Panc1 (cell line): ENCODE measurements at regions not wholly inside any gene's neighbourhood (a gene's known extent, or its start where the extent isn't known, plus 50 kb on each side); places are given as distances from the start of the nearest gene placed in this dataset.

Source experiments
- ATAC-seq: fragments of 200-7000 bp; cut with Tn5 transposase; 2 replicates; pipeline ENCODE4 v1.9.1; 2020; ENCODE audit warnings: mild to moderate bottlenecking, moderate library complexity
- BruUV-seq: library from RNA; stranded (reverse); fragments of 400-500 nt; replicated peaks from 2 replicates; lab custom pipeline; 2021; lab: Mats Ljungman, UMichigan
- CTCF ChIA-PET: fragments of 300-600 bp; sonication (Branson Sonifier 250); formaldehyde crosslinking; loops from one replicate; lab custom pipeline; 2022; ENCODE audit warnings: antibody characterized with exemption; lab: Charles Lee
- POLR2A ChIA-PET: fragments of 300-600 bp; sonication (Branson Sonifier 250); formaldehyde crosslinking; loops from one replicate; lab custom pipeline; 2022; ENCODE audit warnings: antibody characterized with exemption; lab: Charles Lee
- DNase-seq: peaks from one replicate; pipeline ENCODE4 v3.0.0-alpha.2; 2010; ENCODE audit warnings: low read depth, low spot score
- H3K27ac ChIP-seq: 2 replicates; pipeline ENCODE4 v1.5.1; 2011; ENCODE audit warnings: mild to moderate bottlenecking, low read length, inconsistent platforms
- H3K27me3 ChIP-seq: fragments of 200-500 bp; sonication (Bioruptor generic); 2 replicates; pipeline ENCODE4 v1.6.0; 2014; ENCODE audit warnings: low read length, inconsistent platforms; ENCODE audit not compliant: control insufficient read depth, insufficient read depth
- H3K36me3 ChIP-seq: fragments of 200-500 bp; sonication (Bioruptor generic); 2 replicates; pipeline ENCODE4 v1.5.1; 2014; ENCODE audit warnings: inconsistent platforms, mild to moderate bottlenecking, low read length, moderate library complexity; ENCODE audit not compliant: control insufficient read depth, insufficient read depth
- H3K4me1 ChIP-seq: 2 replicates; pipeline ENCODE4 v1.5.1; 2011; ENCODE audit warnings: inconsistent platforms, mild to moderate bottlenecking, low read length, moderate library complexity; ENCODE audit not compliant: control insufficient read depth, insufficient read depth
- H3K4me3 ChIP-seq, 2 experiments: 2 replicates each; pipeline ENCODE4 v1.5.1; 2011 to 2012; ENCODE audit warnings: low read depth in 2 of 2, low read length in 2 of 2, mild to moderate bottlenecking in 2 of 2, inconsistent platforms in 1 of 2, moderate library complexity in 1 of 2
- H3K9me3 ChIP-seq: fragments of 200-500 bp; sonication (Bioruptor generic); 2 replicates; pipeline ENCODE4 v1.5.1; 2014; ENCODE audit warnings: low read depth, mild to moderate bottlenecking, inconsistent platforms, low read length, moderate library complexity; ENCODE audit not compliant: control insufficient read depth, insufficient read depth
- POLR2AphosphoS5 ChIP-seq: IDR thresholded peaks from 2 replicates; pipeline ENCODE4 v1.6.1; 2012; ENCODE audit warnings: mild to moderate bottlenecking, low read depth, low read length, moderate library complexity
- SIN3A ChIP-seq: IDR thresholded peaks from 2 replicates; pipeline ENCODE4 v1.6.1; 2012; ENCODE audit warnings: low read depth, mild to moderate bottlenecking, low read length, moderate library complexity, borderline replicate concordance; ENCODE audit not compliant: insufficient read depth
- TCF7L2 ChIP-seq: IDR thresholded peaks from 2 replicates; pipeline ENCODE4 v1.6.1; 2011; ENCODE audit warnings: mild to moderate bottlenecking, low read depth, low read length, inconsistent platforms
- in situ Hi-C: cut with HindIII; loops from 2 replicates; pipeline ENCODE4 v1.10.0; 2016; ENCODE audit warnings: low sequenced_read_pairs, low pct_unique_long_range_greater_than_20kb
- intact Hi-C: fragments of 100-400 bp; cut with micrococcal nuclease; formaldehyde crosslinking; loops from one replicate; pipeline ENCODE4 v1.10.0; 2022; ENCODE audit not compliant: unreplicated experiment
- TF ChIP-seq, protein P1 (sequence below): fragments of 450-650 bp; IDR thresholded peaks from 2 replicates; pipeline ENCODE4 v1.5.1; 2017; ENCODE audit warnings: mild to moderate bottlenecking
- TF ChIP-seq, protein P2 (sequence below), 2 experiments: IDR thresholded peaks; 2 replicates each; pipeline ENCODE4 v1.6.1; 2011 to 2012; ENCODE audit warnings: low read depth in 2 of 2, control low read depth in 1 of 2, low read length in 1 of 2, mild to moderate bottlenecking in 1 of 2, moderate library complexity in 1 of 2; ENCODE audit not compliant: insufficient read depth in 1 of 2

DNA sequence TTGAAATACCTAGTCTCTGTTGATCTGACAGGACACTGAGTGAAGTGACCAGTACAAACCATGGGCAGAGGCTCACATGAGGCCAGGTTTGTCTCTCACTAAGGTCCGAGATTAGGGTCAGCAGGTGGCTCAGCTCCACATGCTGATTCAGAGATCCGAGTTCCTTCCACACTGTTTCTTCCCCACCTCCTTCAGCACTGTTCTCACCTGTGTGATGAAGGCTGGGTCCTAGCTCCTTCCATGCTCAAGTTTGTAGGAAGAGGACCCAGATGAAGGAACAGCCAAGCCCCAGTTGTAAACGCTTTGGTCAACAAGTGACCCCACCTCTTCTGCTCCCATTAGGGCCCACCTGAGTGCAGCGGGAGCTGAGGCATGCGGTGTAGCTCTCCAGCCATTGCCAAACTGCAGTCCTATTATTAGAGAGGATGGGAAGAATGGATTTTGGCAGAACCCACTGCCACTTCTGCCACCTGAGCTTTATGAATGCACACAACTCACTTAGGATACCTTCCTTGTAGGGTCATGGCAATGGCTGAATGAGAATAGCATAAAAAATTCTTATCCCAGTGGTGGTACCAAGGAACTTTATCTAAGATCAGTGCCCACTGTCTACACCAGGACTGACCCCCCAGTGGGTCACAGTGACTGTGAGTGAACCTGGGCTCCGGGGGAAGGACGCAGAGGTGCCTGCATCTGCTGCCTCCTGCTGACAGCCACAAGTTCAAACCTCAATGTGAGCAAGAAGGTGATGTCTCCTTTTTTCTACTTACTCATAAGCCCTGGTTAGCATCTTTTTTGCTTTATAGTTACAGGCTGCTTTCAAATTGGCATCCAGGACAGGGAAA lies 324.8 kb upstream of the HS6ST1 start:
- in situ Hi-C loops = no loop called here

DNA sequence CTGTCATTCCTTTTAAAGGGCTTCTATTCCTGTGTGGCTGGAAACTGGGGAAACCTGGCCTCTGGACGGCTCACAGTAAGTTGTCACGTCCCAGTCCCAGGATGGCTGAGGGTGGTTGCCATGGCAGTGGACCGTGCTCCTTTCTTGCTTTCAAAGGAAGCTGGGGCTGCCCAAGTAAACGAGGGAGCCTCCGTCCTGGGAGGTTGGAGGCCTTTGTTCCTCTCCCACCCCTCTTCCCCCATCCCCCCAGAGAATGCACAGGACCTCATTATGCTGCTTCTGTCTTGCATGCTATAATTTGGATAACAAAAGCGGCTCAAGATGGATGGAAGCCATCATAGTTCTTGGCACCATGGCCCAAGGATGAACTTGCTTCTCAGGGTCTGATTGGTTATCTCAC lies 325.5 kb upstream of the HS6ST1 start:
- no TSS peak for BruUV-seq
- H3K4me3 ChIP-seq = no peak overlapping the region
- no peaks in the 10 kb centered on the region for H3K36me3 ChIP-seq
- H3K9me3 ChIP-seq = no peaks in the 10 kb centered on the region
- CTCF ChIA-PET = no interaction called here
- no peaks in the 10 kb centered on the region for H3K4me1 ChIP-seq
- DNase-seq = no peak
- POLR2A ChIA-PET = no interaction called here
- TF ChIP-seq POLR2AphosphoS5 (no peak), TCF7L2 (no peak), SIN3A (no peak)
- TF ChIP-seq, protein P1, sequence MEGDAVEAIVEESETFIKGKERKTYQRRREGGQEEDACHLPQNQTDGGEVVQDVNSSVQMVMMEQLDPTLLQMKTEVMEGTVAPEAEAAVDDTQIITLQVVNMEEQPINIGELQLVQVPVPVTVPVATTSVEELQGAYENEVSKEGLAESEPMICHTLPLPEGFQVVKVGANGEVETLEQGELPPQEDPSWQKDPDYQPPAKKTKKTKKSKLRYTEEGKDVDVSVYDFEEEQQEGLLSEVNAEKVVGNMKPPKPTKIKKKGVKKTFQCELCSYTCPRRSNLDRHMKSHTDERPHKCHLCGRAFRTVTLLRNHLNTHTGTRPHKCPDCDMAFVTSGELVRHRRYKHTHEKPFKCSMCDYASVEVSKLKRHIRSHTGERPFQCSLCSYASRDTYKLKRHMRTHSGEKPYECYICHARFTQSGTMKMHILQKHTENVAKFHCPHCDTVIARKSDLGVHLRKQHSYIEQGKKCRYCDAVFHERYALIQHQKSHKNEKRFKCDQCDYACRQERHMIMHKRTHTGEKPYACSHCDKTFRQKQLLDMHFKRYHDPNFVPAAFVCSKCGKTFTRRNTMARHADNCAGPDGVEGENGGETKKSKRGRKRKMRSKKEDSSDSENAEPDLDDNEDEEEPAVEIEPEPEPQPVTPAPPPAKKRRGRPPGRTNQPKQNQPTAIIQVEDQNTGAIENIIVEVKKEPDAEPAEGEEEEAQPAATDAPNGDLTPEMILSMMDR = no peak
- TF ChIP-seq, protein P2, sequence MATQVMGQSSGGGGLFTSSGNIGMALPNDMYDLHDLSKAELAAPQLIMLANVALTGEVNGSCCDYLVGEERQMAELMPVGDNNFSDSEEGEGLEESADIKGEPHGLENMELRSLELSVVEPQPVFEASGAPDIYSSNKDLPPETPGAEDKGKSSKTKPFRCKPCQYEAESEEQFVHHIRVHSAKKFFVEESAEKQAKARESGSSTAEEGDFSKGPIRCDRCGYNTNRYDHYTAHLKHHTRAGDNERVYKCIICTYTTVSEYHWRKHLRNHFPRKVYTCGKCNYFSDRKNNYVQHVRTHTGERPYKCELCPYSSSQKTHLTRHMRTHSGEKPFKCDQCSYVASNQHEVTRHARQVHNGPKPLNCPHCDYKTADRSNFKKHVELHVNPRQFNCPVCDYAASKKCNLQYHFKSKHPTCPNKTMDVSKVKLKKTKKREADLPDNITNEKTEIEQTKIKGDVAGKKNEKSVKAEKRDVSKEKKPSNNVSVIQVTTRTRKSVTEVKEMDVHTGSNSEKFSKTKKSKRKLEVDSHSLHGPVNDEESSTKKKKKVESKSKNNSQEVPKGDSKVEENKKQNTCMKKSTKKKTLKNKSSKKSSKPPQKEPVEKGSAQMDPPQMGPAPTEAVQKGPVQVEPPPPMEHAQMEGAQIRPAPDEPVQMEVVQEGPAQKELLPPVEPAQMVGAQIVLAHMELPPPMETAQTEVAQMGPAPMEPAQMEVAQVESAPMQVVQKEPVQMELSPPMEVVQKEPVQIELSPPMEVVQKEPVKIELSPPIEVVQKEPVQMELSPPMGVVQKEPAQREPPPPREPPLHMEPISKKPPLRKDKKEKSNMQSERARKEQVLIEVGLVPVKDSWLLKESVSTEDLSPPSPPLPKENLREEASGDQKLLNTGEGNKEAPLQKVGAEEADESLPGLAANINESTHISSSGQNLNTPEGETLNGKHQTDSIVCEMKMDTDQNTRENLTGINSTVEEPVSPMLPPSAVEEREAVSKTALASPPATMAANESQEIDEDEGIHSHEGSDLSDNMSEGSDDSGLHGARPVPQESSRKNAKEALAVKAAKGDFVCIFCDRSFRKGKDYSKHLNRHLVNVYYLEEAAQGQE (IDR thresholded peaks at IDR 0.05; ENCODE audit: insufficient read depth in 1 of 2, low read depth in 2 of 2, low read length in 1 of 2) = no peak
- no peaks in the 10 kb centered on the region for H3K27me3 ChIP-seq
- H3K27ac ChIP-seq = no peak overlapping the region
- intact Hi-C loops (no loop called here), in situ Hi-C loops (no loop called here)
- no peak for ATAC-seq

More for the DNA sequence above, 324.8 kb upstream of the HS6ST1 start:
- no peak for TF ChIP-seq TCF7L2
- TF ChIP-seq POLR2AphosphoS5 = no peak
- TF ChIP-seq, protein P2 (IDR thresholded peaks at IDR 0.05; ENCODE audit: insufficient read depth in 1 of 2, low read depth in 2 of 2, low read length in 1 of 2) = no peak
- TF ChIP-seq, protein P1 = no peak
- no peak for TF ChIP-seq SIN3A
- no peak overlapping the region for H3K27ac ChIP-seq
- ChIA-PET POLR2A (no interaction called here), CTCF (no interaction called here)
- H3K9me3 ChIP-seq = no peaks in the 10 kb centered on the region
- DNase-seq (no peak), ATAC-seq (no peak)
- no peak overlapping the region for H3K4me3 ChIP-seq
- no peaks in the 10 kb centered on the region for H3K4me1 ChIP-seq
- no TSS peak for BruUV-seq
- intact Hi-C loops = no loop called here
- H3K36me3 ChIP-seq = no peaks in the 10 kb centered on the region
- H3K27me3 ChIP-seq = no peaks in the 10 kb centered on the region
